ENCODE measurements at regions not wholly inside any gene's neighbourhood (a gene's known extent, or its start where the extent isn't known, plus 50 kb on each side); places are given as distances from the start of the nearest gene placed in this dataset.

- TF ChIP-seq, protein P1, sequence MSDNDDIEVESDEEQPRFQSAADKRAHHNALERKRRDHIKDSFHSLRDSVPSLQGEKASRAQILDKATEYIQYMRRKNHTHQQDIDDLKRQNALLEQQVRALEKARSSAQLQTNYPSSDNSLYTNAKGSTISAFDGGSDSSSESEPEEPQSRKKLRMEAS (IDR thresholded peaks at IDR 0.05; ENCODE audit: low read depth) = no peak
- TF ChIP-seq, protein P2, sequence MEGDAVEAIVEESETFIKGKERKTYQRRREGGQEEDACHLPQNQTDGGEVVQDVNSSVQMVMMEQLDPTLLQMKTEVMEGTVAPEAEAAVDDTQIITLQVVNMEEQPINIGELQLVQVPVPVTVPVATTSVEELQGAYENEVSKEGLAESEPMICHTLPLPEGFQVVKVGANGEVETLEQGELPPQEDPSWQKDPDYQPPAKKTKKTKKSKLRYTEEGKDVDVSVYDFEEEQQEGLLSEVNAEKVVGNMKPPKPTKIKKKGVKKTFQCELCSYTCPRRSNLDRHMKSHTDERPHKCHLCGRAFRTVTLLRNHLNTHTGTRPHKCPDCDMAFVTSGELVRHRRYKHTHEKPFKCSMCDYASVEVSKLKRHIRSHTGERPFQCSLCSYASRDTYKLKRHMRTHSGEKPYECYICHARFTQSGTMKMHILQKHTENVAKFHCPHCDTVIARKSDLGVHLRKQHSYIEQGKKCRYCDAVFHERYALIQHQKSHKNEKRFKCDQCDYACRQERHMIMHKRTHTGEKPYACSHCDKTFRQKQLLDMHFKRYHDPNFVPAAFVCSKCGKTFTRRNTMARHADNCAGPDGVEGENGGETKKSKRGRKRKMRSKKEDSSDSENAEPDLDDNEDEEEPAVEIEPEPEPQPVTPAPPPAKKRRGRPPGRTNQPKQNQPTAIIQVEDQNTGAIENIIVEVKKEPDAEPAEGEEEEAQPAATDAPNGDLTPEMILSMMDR (IDR thresholded peaks at IDR 0.05) = no peak
- TF ChIP-seq POLR2AphosphoS5 (IDR thresholded peaks at IDR 0.05; ENCODE audit: low read depth, low read length) = no peak
- no peak for TF ChIP-seq USF1 (IDR thresholded peaks at IDR 0.05; ENCODE audit: borderline replicate concordance, low read depth)
- no peak for TF ChIP-seq TEAD4 (IDR thresholded peaks at IDR 0.05; ENCODE audit: borderline replicate concordance, insufficient read depth)
- no peak for TF ChIP-seq YY1 (IDR thresholded peaks at IDR 0.05; ENCODE audit: low read depth)
- no peak for TF ChIP-seq RAD21 (IDR thresholded peaks at IDR 0.05; ENCODE audit: low read length)
- TF ChIP-seq RFX5 (IDR thresholded peaks at IDR 0.05; ENCODE audit: low read length) = no peak
- TF ChIP-seq FOSL2 (IDR thresholded peaks at IDR 0.05; ENCODE audit: borderline replicate concordance, low read depth) = no peak
- TF ChIP-seq, protein P3, sequence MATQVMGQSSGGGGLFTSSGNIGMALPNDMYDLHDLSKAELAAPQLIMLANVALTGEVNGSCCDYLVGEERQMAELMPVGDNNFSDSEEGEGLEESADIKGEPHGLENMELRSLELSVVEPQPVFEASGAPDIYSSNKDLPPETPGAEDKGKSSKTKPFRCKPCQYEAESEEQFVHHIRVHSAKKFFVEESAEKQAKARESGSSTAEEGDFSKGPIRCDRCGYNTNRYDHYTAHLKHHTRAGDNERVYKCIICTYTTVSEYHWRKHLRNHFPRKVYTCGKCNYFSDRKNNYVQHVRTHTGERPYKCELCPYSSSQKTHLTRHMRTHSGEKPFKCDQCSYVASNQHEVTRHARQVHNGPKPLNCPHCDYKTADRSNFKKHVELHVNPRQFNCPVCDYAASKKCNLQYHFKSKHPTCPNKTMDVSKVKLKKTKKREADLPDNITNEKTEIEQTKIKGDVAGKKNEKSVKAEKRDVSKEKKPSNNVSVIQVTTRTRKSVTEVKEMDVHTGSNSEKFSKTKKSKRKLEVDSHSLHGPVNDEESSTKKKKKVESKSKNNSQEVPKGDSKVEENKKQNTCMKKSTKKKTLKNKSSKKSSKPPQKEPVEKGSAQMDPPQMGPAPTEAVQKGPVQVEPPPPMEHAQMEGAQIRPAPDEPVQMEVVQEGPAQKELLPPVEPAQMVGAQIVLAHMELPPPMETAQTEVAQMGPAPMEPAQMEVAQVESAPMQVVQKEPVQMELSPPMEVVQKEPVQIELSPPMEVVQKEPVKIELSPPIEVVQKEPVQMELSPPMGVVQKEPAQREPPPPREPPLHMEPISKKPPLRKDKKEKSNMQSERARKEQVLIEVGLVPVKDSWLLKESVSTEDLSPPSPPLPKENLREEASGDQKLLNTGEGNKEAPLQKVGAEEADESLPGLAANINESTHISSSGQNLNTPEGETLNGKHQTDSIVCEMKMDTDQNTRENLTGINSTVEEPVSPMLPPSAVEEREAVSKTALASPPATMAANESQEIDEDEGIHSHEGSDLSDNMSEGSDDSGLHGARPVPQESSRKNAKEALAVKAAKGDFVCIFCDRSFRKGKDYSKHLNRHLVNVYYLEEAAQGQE (IDR thresholded peaks at IDR 0.05; ENCODE audit: low read depth, low read length) = no peak
Measured at GRCh38 chr13:77390391-77390790, 63.5 kb upstream of the MYCBP2 start.
